Activated CD8-positive, alpha-beta T cell treated with anti-CD3 and anti-CD28 coated beads for 36 hours (primary cell): ENCODE measurements at regions not wholly inside any gene's neighbourhood (a gene's known extent, or its start where the extent isn't known, plus 50 kb on each side); places are given as distances from the start of the nearest gene placed in this dataset.

Experiments
- ATAC-seq: fragments of 200-7000 bp; cut with Tn5 transposase; one replicate; pipeline ENCODE4 v1.10.0; 2021; ENCODE audit warnings: mild to moderate bottlenecking, moderate library complexity
- CTCF ChIA-PET: fragments of 350-600 bp; sonication (Branson Sonifier 250); formaldehyde crosslinking; loops from one replicate; lab custom pipeline; 2021; ENCODE audit warnings: antibody characterized with exemption; lab: Charles Lee
- POLR2A ChIA-PET: fragments of 350-600 bp; sonication (Branson Sonifier 250); formaldehyde crosslinking; loops from one replicate; lab custom pipeline; 2021; ENCODE audit warnings: antibody characterized with exemption; lab: Charles Lee
- DNase-seq: peaks from one replicate; pipeline ENCODE4 v3.0.0-alpha.2; 2020
- H3K27ac Mint-ChIP-seq: one replicate; pipeline ENCODE4 v1.8.0; 2021; ENCODE audit warnings: mild to moderate bottlenecking, mixed read lengths
- H3K27me3 Mint-ChIP-seq: one replicate; pipeline ENCODE4 v1.8.0; 2021; ENCODE audit warnings: mixed read lengths
- H3K36me3 Mint-ChIP-seq: one replicate; pipeline ENCODE4 v1.8.0; 2021; ENCODE audit warnings: low read depth, mixed read lengths
- H3K4me1 Mint-ChIP-seq: one replicate; pipeline ENCODE4 v1.8.0; 2021; ENCODE audit warnings: low read depth, mixed read lengths
- H3K4me3 Mint-ChIP-seq: one replicate; pipeline ENCODE4 v1.8.0; 2021; ENCODE audit warnings: mild to moderate bottlenecking, moderate library complexity, mixed read lengths
- H3K9me3 Mint-ChIP-seq: one replicate; pipeline ENCODE4 v1.8.0; 2021; ENCODE audit warnings: mixed read lengths
- CTCF ChIP-seq: fragments of 200-600 bp; IDR thresholded peaks from one replicate; pipeline ENCODE4 v1.8.0; 2022; ENCODE audit warnings: antibody characterized with exemption, mild to moderate bottlenecking
- intact Hi-C: fragments of 100-400 bp; cut with micrococcal nuclease; formaldehyde crosslinking; loops from one replicate; pipeline ENCODE4 v1.10.0; 2022

- no peak for DNase-seq
- Mint-ChIP-seq H3K9me3 (peaks cover 7% of the 10 kb centered on the region), H3K27ac (no peak overlapping the region), H3K36me3 (no peaks in the 10 kb centered on the region), H3K4me1 (no peaks in the 10 kb centered on the region), H3K4me3 (no peak overlapping the region), H3K27me3 (no peaks in the 10 kb centered on the region)
- no peak for ATAC-seq
- POLR2A ChIA-PET = no interaction called here
- intact Hi-C loops = no loop called here
- CTCF ChIA-PET = no interaction called here
- no peak for TF ChIP-seq CTCF
These were observed 1148.0 kb downstream of the NSUN3 start for GRCh38 chr3:95210878-95211277.

- Mint-ChIP-seq H3K36me3 (no peaks in the 10 kb centered on the region), H3K9me3 (peaks cover 9% of the 10 kb centered on the region), H3K4me1 (no peaks in the 10 kb centered on the region), H3K27me3 (no peaks in the 10 kb centered on the region), H3K27ac (no peak overlapping the region), H3K4me3 (no peak overlapping the region)
- no peak for DNase-seq
- POLR2A ChIA-PET = no interaction called here
- intact Hi-C loops = no loop called here
- CTCF ChIA-PET = no interaction called here
- ATAC-seq = no peak
- TF ChIP-seq CTCF = no peak
These were observed 1149.3 kb downstream of the NSUN3 start for GRCh38 chr3:95212117-95212516.

- POLR2A ChIA-PET = no interaction called here
- ATAC-seq (no peak), DNase-seq (no peak)
- H3K36me3 Mint-ChIP-seq = no peaks in the 10 kb centered on the region
- no peak overlapping the region for H3K27ac Mint-ChIP-seq
- no peaks in the 10 kb centered on the region for H3K4me1 Mint-ChIP-seq
- H3K27me3 Mint-ChIP-seq = no peaks in the 10 kb centered on the region
- H3K9me3 Mint-ChIP-seq = peaks cover 10% of the 10 kb centered on the region
- no peak for TF ChIP-seq CTCF
- H3K4me3 Mint-ChIP-seq = no peak overlapping the region
- CTCF ChIA-PET = no interaction called here
- intact Hi-C loops = no loop called here
These were observed 1152.6 kb downstream of the NSUN3 start for GRCh38 chr3:95215437-95215957.

- ATAC-seq (no peak), DNase-seq (no peak)
- CTCF ChIA-PET = interaction anchor here (0.6 kb wide), 1 partner anchor 794 kb away, joined by 3 read pairs; no protein-coding TSS in a partner anchor
- Mint-ChIP-seq H3K9me3 (peaks cover 13% of the 10 kb centered on the region), H3K27ac (no peak overlapping the region), H3K27me3 (no peaks in the 10 kb centered on the region), H3K4me3 (no peak overlapping the region), H3K36me3 (no peaks in the 10 kb centered on the region), H3K4me1 (no peaks in the 10 kb centered on the region)
- POLR2A ChIA-PET = no interaction called here
- no peak for TF ChIP-seq CTCF
- intact Hi-C loops = no loop called here
These were observed 1154.8 kb downstream of the NSUN3 start for GRCh38 chr3:95217661-95218060.

GRCh38 chr3:95218484-95218883 is 1155.6 kb downstream of the NSUN3 start:
- H3K9me3 Mint-ChIP-seq = peaks cover 13% of the 10 kb centered on the region
- H3K4me1 Mint-ChIP-seq = no peaks in the 10 kb centered on the region
- no peak overlapping the region for H3K27ac Mint-ChIP-seq
- TF ChIP-seq CTCF = no peak
- ATAC-seq (no peak), DNase-seq (no peak)
- intact Hi-C loops = no loop called here
- POLR2A ChIA-PET = no interaction called here
- H3K27me3 Mint-ChIP-seq = no peaks in the 10 kb centered on the region
- no peak overlapping the region for H3K4me3 Mint-ChIP-seq
- CTCF ChIA-PET = no interaction called here
- H3K36me3 Mint-ChIP-seq = no peaks in the 10 kb centered on the region
